Cardiac fibroblast (primary cell): ENCODE measurements at regions not wholly inside any gene's neighbourhood (a gene's known extent, or its start where the extent isn't known, plus 50 kb on each side); places are given as distances from the start of the nearest gene placed in this dataset.

Source experiments
- DNase-seq, 2 donors: peaks; one replicate each; pipeline versions ENCODE4 v3.0.0 to v3.0.0-alpha.2; 2010; ENCODE audit warnings: low read depth in 2 of 2
- H3K4me3 ChIP-seq, 2 donors: replicated peaks in 1 of 2; 1 replicate in 1 of 2; 2 replicates in 1 of 2; pipeline ENCODE4 v1.5.1; 2011; ENCODE audit warnings: low read depth in 2 of 2, low read length in 2 of 2, mild to moderate bottlenecking in 2 of 2, moderate library complexity in 1 of 2
- TF ChIP-seq, protein P1 (sequence below): IDR thresholded peaks from one replicate; pipeline ENCODE4 v1.5.1; 2011; ENCODE audit warnings: low read depth, mild to moderate bottlenecking, low read length, inconsistent platforms

DNA sequence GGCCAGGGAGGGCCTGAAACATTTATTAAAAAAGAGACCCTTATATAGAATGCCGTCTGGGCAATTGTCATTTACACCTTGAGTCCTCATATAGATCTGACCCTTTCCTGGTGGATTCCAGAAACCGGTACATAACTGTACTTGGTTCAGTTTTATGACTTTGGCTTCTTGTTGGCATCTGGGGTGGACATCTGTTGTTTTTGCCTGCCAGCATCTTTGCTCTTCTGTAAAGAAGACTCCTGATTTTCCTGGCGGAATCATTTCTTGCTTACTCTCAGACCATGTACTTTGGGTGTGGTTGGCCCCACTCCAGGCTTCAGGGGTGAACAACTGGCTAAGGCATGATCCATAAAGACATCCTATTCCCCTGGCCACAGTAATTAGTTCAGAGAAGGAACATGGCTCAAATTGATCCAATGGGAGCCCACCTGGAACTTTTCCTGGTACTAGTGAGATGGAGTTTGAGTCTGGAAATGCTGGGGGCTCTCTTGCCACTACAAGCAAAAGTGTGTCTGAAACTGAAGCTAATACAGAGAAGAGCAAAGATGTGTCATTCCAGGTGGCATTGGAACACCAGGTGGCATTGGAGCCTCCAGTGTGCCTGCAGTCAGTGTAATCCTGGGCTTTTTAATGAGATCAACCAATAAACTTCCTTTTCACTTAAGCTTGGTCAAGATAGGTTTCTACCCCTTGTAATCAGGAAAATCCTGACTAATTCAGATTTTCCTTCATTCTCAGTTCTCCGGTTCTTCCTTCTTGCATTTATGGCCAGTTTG is 332.5 kb upstream of the CAMK1G start:
- no peak for DNase-seq
- TF ChIP-seq, protein P1, sequence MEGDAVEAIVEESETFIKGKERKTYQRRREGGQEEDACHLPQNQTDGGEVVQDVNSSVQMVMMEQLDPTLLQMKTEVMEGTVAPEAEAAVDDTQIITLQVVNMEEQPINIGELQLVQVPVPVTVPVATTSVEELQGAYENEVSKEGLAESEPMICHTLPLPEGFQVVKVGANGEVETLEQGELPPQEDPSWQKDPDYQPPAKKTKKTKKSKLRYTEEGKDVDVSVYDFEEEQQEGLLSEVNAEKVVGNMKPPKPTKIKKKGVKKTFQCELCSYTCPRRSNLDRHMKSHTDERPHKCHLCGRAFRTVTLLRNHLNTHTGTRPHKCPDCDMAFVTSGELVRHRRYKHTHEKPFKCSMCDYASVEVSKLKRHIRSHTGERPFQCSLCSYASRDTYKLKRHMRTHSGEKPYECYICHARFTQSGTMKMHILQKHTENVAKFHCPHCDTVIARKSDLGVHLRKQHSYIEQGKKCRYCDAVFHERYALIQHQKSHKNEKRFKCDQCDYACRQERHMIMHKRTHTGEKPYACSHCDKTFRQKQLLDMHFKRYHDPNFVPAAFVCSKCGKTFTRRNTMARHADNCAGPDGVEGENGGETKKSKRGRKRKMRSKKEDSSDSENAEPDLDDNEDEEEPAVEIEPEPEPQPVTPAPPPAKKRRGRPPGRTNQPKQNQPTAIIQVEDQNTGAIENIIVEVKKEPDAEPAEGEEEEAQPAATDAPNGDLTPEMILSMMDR: no peak
- no peak overlapping the region for H3K4me3 ChIP-seq

DNA sequence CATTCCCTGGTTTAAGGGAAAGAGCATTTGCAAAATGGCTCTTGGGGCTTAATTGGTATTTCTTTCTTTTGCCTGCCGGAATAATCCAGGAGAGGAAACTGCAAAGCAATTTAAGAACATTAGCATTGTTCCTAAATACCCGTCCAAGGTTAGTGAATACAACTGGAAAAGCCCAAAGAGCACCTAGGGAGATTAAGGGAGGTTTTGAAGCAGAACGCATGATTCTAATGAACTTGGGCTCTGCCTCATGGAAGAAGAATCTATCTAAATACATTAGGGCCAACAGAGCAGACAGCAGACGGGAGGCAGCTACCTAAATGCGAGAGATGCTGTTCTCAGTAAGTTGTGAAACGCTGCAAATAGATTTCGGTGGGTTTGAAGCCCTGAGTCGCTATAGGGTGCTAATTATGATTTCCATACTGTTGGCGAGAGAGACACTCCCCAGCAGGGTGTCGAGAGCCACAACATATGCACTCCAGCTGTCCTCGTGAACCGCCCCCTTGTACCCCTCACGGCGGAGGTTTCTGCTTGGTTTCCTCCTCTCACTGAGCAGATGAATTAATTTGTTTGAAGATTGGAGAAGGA is 326.7 kb upstream of the CAMK1G start:
- TF ChIP-seq, protein P1: no peak
- no peak for DNase-seq

DNA sequence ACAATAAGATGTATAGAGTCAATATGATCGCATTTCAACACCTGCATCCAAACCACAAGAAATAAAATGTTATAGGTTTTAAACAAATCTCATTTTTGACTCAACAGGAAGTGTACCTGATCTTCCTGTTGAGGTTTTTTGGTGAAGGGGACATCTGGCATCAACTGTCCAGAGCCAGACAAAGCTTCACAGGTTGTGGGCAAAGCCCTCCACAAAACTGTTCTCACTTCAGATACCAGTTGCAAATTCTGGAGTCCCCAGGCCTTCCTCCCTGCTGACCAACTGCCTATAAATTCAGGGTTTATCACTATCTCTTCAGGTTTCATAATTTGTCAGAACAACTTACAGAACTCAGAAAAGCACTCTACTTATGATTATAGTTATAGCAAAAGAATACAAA is 326.1 kb upstream of the CAMK1G start:
- H3K4me3 ChIP-seq: no peak overlapping the region
- DNase-seq: no peak
- TF ChIP-seq, protein P1: no peak

More for the DNA sequence above, 326.7 kb upstream of the CAMK1G start:
- no peak overlapping the region for H3K4me3 ChIP-seq

DNA sequence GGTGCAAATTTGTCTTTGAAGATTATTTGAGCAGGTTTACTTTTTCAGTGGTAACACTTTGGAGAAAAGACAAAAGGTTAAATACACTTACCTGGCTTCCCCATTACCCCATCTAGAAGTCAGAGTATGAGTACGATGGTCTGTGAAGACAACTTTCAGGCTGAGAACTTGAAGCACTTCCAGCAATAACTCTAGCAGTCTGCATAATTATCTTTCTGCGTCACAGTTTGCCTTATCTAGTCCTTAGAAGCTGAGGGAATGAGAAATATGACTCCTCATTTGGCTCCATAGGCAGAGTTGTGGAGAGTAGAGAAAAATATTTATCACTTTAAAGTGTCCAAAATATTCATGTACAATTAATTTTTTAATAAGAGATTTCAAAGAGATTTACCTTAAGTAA is 323.4 kb upstream of the CAMK1G start:
- H3K4me3 ChIP-seq: no peak overlapping the region
- TF ChIP-seq, protein P1: no peak
- peak; percentile 5 to 17 for DNase-seq

DNA sequence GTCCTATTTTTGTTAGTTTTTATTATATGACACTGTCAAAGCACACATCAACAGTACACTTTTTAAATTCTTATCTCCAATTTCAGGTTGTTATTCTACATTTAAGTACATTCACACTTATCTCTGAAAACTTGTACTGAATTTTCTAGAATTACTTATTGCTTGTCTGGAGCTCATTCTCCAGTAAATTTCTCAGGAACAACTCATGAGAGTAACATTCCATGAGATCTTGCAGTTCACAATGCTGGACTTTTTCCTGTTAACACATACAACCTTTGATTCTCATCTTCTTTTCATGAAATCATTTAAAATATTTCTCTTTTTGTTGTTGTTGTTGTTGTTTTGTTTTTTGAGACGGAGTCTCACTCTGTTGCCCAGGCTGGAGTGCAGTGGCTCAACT is 320.9 kb upstream of the CAMK1G start:
- no peak for DNase-seq
- no peak overlapping the region for H3K4me3 ChIP-seq
- TF ChIP-seq, protein P1: no peak

DNA sequence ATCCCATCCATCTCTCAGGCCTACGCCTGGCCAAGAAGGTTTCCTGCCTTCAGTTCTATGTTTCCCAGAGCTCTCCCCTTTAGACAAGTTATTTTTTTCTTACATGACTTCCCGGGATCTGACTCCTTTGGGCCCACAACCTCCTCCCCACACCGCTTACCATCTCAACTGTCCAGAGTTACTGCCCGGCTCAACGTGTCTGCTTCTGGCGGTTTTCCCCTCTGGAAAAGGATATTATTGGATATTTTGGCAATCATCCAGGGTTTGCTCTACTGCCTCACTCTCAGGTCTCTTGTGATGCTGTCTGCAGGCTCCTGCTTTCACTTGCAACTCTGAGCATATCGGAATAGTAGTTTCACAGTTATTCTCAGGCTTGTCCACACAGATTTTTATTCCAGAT is 318.2 kb upstream of the CAMK1G start:
- no peak overlapping the region for H3K4me3 ChIP-seq
- TF ChIP-seq, protein P1: no peak
- no peak for DNase-seq
